Fibroblast of skin of back (primary cell): ENCODE measurements at regions not wholly inside any gene's neighbourhood (a gene's known extent, or its start where the extent isn't known, plus 50 kb on each side); places are given as distances from the start of the nearest gene placed in this dataset.

ENCODE experiments used
- DNase-seq: peaks from one replicate; pipeline ENCODE4 v3.0.0-alpha.2; 2013

GRCh38 chr10:2980791-2981360 lies 86.5 kb upstream of the PFKP start:
- DNase-seq = peak; percentile 94

GRCh38 chr10:2980116-2980515 lies 87.2 kb upstream of the PFKP start:
- DNase-seq = peak; percentile 91

DNA sequence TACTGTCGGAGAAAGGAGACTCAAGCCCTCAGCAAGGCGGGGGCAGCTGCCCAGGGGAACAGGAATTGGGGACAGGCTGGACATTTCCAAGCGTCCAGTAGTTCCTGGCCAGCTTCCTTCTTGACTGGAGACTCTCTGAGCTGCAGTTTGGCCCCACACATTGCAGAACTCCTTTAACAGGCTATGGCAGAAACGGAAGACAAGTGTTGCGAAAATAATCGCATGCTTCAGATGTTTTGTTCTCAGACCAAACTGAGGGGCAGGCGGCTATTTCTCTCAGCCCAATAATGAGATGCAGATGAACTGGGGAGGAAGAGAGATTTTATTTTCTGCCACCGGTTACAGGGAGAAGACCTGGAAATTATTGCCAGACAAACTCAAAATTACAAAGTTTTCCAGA lies 88.0 kb upstream of the PFKP start:
- peak; percentile 67 for DNase-seq

GRCh38 chr10:2978574-2979273 lies 88.6 kb upstream of the PFKP start:
- no peak for DNase-seq

DNA sequence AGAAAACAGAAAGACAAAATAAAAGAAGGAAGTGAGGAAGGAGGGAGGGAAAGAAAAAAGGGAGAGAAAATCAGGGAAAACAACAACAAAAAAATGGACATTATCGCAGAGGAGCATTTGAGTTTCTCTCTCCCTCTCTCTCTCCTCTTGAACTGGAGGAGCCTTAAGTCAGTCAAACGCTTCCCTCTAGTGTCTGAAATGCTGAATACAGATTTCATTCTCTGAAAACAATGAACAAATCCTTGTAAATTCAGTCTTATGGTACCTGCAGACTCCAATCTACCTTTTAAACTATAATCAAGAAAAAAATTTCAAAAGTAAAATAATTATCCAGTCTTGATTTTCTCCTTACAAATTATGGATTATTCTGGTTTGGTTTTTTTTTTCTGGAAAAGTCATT lies 89.2 kb upstream of the PFKP start:
- DNase-seq = peak; percentile 75

DNA sequence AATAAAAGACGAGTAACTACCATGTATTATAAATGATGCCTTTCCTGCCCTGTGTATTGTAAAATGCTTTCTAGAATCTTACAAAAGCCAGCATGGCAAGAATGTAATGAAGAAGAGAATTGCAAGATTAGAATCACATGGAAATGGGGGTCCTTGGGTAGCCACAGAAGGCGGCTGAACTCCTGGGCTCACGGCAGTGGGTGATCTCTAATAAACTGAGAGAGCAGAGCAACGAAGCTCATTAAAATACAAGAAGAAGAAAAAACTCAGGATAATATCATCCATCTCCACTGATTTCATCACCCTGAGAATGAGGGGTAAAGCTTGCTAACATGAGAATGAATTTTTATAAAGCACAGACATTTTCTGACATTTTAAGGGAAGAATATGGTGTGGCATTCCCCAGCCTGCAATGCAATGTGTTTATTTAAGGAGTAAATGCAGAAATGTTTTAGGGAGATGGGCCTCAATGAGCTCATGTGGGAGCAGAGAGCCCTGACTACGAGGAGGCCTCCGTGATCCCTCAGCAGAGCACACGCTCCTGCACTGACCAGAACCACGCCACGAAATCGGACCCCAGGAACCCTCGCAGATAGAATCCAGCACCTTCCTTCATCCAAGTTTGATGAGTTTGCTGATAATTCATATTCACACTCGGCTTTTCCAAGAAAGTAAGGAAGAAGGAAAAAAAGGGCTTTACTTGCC lies 92.7 kb upstream of the PFKP start:
- no peak for DNase-seq

DNA sequence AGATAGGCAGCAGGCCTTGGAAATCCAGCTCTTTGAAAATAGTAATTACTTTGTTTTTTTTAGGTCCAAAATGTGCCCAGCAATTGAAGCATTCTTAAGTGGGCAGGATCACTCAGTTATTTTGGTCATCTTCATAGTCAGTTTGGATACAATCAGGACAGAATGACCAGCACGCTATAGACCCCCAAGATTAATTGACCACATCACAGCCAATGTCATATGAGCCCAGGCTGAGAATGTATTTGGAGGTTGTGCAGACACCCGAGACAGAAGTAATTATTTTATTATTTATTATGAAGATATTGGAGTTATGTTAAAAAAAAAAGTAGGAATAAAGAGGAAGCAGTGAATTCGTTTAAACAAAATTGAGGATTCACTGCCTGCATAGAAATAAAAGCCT lies 93.3 kb upstream of the PFKP start:
- DNase-seq = no peak

GRCh38 chr10:2972810-2973209 lies 94.5 kb upstream of the PFKP start:
- no peak for DNase-seq

DNA sequence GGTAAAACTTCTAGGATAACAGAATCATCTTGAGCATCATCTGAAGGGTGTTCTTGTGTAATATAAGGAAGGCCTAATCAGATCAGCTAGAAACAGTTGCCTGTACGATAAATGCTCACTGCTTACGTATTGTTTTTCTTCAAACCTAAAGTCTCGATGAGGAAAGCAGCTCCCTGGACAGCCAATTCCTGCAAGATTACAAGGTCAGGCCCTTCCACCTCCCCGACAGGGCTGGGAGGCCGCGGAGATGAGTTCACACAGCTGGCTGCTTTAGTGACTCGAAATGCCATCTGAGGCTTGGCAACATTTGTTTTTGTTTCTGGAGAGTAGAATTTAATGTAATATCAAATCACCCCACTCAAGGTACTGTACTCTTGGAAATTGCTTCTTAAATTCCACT lies 95.1 kb upstream of the PFKP start:
- no peak for DNase-seq

DNA sequence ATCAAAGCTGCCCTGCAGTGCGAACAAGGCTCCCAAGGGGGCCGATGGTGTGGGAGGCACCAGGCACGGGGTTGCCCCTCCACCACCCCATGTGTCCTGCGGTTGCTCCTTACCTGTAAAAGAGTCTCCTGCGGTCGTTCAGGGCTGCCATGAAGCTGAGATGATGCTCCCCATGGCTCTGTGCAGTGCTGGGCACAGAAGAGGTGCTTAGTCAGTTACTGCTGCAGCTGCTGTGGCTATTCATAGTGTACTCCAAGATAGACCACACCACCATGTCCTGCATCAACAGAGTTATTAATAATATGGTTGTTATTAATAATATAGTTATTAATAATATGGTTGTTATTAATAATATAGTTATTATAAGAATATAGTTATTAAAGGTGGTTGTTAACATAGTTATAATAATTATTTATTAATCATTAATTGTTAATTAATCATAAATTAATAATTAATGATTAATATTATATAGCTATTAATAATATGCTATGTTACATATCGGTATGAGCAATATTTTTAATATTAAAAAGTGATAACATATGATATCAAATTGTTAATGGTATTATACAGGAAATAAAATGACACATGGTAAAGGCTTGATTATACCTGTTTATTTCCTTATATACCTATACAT lies 97.0 kb upstream of the PFKP start:
- DNase-seq = no peak

DNA sequence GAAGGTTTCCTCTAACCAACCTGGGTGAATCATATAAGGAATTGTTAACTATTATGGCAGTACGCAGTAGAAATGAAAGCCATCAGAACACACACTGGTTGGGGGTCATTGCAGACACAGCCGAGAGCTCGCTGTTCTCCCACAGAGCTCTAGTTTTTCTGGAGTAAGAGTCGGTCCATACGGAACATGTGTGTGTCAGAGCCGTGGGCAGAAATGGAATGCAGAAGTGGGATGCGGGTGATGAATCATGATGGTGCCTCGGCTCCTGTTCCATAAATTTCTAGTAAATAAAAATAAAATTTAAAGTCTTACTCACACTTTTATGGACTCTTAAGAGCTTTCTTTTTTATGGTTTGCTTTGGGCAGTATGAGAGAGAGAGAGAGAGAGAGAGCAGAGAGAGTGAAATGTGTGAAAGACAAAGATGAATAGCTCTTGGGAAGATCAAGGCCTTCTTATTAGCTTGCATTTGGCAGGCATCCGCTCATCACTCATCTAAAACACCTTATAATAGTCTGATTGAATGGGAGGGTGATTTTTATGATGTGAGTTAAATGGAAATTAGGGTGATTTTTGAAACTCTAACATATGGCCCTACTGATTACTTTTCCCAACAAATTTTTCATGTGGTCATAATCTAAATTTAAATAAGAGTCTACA lies 98.8 kb upstream of the PFKP start:
- peak; percentile 29 for DNase-seq

DNA sequence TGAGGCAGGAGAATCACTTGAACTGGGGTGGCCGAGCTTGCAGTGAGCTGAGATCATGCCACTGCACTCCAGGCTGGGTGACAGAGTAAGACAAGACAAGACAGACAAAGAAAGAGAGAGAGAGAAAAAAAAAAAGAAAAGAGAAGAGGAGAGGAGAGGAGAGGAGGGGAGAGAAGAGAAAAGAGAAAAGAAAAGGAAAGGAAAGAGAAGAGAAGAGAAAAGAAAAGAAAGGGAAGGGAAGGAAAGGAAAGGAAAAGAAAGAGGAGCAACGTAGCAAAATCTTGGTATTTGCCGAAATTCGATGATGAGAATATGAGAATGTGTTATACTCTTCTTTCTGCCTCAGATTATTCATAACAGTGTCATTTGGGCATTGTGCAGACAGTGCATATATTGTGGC lies 101.2 kb upstream of the PFKP start:
- no peak for DNase-seq

DNA sequence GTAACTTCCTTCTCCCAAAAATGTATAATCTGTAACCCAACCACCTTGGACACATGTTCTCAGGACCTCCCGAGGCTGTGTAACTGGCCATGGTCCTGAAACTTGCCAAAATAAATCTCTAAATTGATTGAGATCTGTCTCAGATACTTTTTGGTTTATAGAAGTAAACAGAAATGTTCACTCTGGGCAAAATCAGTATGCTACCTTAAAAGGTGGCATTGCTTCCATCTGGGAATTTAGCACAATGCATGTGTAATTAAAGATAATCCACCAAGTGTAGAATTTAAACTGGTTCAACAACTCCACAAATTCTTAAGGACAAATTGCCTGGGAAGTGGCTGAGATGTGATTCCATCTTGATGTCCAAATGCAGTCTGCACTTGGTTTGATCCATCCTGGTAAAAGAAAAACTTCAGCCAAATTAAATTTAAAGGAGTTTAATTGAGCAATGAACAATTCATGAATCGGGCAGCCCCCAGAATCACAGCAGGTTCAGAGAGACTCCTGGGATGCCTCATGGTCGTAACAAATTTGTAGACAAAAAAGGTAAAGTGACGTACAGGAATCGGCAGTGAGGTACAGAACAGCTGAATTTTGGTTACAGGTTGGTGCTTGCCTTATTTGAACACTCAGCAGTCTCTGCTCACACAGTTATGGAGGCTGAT lies 102.6 kb upstream of the PFKP start:
- no peak for DNase-seq

DNA sequence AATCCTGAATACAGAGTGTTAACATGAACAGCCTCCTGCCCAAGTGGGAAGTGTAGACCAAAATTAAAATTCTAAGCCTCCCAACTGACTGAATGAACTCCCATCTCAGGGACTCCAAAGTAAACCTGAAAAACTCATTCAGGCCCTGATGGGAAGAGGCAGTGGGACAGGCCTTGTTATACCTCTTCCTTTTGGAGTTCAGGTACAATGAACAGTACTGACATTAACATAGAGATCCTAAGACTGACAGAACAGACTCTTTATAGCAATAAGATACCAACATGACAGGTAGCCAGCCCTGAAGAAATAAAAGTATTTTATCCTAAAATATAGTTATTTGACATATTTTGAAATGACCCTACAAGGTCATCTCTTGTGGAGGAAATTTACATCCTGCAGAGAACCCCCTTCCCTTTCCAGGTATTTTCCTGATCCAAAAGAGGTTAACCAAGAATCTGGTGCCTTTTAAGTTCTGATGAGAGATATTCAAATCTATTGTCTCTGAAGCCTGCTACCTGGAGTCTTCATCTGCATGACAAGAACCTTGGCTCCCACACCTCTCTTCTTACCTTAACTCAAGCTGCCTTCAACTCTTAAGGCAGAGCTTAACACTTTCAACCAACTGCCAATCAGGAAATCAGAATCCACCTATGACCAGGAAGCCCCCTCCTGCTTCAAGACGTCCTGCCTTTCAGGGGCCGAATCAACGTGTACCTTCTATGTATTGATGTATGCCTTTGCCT lies 103.3 kb upstream of the PFKP start:
- no peak for DNase-seq

- no peak for DNase-seq
Measured at GRCh38 chr10:2962194-2962593, 105.2 kb upstream of the PFKP start.

- no peak for DNase-seq
Measured at GRCh38 chr10:2958659-2959058, 108.7 kb upstream of the PFKP start.

- no peak for DNase-seq
Measured at GRCh38 chr10:2957785-2958184, 109.6 kb upstream of the PFKP start.

- no peak for DNase-seq
Measured at GRCh38 chr10:2955064-2955463, 112.3 kb upstream of the PFKP start.

- DNase-seq = peak; percentile 13
Measured at GRCh38 chr10:2953495-2953894, 113.9 kb upstream of the PFKP start.

DNA sequence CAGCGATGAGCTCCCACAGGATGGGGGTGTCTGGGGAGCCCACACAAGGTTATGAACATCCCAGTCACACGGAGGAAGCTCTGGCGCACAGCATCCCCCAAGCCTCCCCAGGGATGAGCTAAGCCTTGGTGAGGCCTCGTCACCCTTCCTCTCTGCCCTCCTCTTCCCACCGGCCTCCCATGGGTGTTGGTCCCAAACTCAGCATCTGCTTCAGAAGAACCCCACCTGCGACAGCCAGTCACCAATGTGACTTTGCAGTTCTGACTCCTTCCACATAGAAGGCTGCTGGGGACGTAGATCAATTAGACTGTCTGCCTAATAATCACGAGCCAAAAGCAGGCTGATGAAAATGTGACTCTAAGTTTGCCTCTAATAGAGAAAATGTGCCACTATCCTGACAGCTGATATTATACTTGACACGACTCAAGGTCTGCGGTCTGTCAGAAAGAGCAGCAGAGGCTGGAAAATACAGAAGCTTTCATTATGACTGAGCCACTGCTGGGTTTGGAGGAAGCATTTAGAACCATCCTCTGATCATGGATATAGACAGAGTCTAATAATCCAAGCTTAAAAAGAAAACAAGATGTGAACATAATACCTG lies 116.0 kb upstream of the PFKP start:
- DNase-seq = no peak

DNA sequence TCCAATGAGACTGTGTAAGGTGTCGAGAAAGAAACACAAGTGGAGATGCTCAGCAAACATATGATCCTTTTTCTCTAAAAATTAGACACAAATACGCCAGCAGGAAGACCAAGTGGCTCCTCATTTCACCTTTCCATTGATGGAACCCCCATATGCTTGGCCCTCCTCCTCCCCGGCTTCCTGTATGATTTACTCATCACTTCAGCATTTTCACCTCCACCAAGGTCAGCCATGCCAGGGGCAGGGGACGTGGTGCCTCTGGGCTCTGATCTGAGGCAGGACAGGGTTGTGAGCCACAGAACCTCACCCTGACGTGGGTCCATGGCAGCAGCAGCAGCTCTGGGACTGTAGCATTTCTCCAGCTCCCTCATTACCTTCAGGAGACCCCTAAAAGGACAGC lies 116.8 kb upstream of the PFKP start:
- DNase-seq = no peak
